ENCODE measurements at regions not wholly inside any gene's neighbourhood (a gene's known extent, or its start where the extent isn't known, plus 50 kb on each side); places are given as distances from the start of the nearest gene placed in this dataset.

GRCh38 chr16:9481747-9482730, 390.6 kb downstream of the HAPSTR1 start:
- no peak for DNase-seq

DNA sequence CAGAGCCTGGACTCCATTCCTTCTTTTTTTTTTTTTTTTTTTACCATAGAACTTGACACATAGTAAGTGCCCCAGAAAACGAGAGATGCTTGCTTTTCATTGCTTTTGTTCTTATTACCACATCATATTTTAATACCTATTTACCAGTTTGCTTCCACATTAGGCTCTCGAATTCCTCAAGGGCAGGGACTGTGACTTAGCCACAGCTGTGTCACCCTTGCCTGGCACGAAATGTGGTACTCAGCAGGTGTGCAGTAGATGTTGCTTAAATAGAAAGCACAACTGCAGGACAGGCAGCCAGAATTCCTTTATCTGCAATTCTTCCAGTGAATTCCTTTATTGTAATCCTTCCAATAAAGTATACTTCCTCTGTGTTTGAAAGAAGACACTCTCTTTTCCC, 393.0 kb downstream of the HAPSTR1 start:
- no peak for DNase-seq

DNA sequence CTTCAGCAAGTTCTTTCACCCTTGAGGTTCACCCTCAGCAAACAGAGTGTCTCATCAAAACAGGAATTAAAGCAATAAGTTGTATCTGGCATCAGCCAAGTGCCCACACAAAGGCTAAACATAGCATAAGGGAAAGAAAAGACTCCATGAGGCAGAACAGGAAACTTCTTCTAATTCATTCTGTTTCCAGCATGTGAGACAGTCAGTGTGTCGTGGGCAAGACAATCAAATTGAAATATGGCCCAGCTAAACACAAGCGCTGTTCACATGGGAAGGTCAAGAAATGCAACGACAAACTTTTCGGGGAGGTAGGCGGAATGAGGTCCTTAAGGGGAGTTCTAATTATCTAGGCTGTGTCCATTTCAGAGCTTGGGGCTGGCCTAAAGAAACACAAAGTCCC, 393.4 kb downstream of the HAPSTR1 start:
- no peak for DNase-seq

DNA sequence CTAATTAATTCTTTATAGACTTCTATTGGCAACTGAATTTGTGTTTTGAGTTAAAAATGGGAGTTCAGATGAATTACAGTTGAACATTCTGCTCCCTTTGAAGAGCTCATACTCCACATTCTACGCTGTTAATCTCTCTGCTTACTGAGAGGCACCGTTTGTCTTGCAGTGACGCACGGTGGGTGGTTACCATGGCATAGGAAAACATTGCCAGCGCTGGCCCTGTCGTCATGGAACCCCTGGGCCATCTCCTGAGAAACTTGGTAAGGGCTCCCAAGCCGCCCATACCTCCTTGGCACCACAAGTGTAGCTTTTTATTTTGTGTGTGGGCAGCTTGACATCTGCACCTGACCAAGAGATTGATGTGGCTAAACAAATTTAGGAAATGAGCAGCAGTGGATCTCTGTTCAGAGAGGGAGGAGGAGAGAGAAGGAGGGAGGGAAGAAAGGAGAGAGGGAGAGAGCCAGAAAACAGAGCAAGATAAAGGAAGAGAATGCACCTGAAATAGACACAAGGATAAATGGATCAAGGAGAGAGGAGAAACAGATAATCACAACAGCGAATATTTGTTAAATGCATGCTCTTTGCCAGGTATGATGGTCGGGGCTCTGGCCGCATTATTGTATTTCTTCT, 398.5 kb downstream of the HAPSTR1 start:
- no peak for DNase-seq

DNA sequence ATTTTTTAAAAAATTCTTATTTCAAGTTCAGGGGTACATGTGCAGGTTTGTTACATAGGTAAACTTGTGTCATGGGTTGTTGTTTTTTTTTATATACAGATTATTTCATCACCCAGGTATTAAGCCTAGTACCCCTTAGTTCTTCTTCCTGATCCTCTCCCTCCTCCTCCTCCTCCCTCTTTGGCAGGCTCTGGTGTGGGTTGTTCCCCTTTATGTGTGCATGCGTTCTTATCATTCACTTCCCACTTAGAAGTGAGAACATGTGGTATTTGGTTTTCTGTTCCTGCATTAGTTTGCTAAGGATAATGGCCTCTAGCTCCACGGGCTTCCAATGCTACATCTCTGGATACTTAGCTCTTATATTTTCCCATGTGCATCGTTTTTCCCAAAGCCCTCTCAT, 404.4 kb downstream of the HAPSTR1 start:
- DNase-seq = no peak

- no peak for DNase-seq
These were observed 406.3 kb downstream of the HAPSTR1 start for GRCh38 chr16:9497750-9498149.

DNA sequence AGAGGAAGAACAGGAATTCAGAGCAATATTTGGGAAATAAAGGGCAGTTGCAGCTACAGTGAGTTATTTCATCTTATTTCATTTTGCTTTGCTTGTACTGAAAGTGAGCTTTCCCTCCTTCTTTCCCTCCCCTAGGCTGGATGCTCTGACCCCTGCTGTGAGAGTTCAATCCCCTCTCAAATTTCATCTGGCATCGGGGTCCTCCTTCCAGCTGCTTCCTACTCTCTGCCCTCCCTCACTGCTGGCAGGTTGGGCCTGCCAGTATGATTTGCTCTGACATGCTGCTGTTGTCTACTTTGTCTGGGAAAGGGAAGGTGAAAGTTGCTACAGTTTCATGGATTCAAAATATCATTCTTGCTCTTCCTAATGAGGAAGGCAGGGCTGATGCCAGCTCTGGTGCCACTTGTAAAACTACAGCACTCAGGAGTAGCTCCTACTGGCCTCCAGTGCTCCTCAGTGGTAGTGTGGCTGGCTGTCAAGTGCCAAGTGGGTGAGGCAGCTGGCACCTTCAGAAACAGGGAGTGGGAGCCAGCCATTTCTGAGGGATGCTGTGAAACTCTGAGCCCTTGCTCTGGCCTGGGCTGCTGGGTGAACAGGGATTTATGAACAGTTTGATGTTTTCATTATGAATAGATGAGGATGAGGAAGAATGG, 408.6 kb downstream of the HAPSTR1 start:
- DNase-seq = no peak

GRCh38 chr16:9500872-9501271, 409.4 kb downstream of the HAPSTR1 start:
- DNase-seq = no peak

GRCh38 chr16:9503251-9503984, 412.0 kb downstream of the HAPSTR1 start:
- DNase-seq = no peak

DNA sequence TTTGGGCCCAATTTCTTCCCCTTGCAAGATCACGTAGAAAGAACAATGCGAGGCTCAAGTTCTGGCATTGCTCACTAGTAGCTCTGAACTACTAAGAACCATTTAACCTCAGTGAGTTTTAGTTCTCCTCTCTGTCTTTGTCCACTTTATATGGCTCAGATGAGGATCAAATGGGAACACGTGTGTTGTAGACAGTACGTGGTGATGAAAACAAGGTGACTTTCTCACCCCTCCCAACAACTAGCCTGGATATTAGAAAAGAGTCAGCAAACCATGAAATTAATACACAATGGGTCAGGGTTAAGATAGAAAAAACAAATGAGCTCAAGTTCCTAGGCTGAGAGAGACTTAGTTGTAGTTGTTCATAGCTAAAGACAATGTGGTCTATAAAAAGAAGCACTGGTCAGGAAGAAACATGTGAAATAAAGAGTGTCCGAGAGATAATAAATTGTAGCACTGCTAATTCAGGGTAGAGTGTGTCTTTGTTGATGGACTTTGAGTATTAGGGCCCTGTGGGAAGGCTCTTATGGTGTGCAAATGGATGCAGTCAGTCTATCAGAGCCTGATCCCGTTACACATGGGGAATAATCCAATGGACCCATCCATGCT, 417.0 kb downstream of the HAPSTR1 start:
- no peak for DNase-seq

DNA sequence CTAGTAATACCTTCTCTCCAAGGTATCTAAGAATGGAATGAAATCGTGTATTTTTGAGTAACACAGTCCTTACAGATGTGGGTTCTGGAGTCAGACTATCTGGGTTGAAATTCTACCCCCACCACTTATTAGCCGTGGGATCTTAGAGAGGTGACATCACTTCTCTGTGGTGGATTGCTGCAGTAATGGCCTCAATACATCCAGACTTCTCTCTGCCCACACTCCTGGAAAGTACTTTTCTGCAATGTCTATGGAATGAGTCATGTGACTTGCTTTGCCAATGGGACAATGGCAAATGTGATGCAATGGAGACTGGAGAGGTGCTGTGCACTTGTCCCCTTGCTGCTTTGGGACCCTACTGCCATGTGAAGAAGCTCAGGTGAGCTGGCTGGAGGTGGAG, 418.2 kb downstream of the HAPSTR1 start:
- no peak for DNase-seq

- no peak for DNase-seq
These were observed 419.9 kb downstream of the HAPSTR1 start for GRCh38 chr16:9511389-9511788.

- DNase-seq = no peak
These were observed 425.0 kb downstream of the HAPSTR1 start for GRCh38 chr16:9516444-9516843.

DNA sequence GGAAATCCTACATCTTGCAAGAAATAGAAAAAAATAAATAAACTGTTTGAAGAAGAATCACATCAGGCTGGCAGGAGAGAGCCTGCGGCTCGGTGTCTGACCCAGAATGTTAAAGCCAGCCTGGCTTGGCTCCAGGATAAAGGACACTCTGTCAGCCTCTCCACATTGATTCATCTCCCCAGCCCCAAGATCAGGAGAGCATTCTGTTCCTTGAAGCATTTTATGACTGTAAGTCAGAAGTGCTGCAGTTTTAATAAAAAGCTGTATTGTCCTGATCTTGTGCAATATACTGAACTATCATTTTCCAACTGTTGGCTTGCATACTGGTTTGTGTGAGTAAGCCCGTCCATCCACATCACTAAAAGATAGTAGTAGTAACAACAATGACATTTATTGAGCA, 426.6 kb downstream of the HAPSTR1 start:
- no peak for DNase-seq

- DNase-seq = no peak
These were observed 427.1 kb downstream of the HAPSTR1 start for GRCh38 chr16:9518581-9518980.

- no peak for DNase-seq
These were observed 430.4 kb downstream of the HAPSTR1 start for GRCh38 chr16:9521749-9522370.

- DNase-seq = no peak
These were observed 431.2 kb downstream of the HAPSTR1 start for GRCh38 chr16:9522614-9523013.

DNA sequence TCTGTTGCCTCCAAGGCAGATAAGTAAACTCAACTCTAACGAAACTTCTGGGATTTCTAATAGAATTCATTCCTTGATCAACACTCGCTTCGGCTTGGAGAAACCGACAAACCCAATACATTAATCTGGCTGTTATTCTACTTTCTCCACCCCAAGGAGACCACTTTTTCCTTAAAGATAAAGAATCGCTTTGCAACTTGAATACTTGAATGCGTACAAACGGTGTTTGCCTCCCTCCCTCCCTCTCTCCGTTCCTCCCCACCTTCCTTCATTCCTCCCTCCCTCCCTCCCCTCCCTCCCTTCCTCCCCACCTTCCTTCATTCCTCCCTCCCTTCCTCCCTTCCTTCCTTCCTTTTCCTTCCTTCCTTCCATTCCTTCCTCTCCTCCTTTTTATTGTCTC, 432.6 kb downstream of the HAPSTR1 start:
- DNase-seq = no peak

- no peak for DNase-seq
These were observed 433.6 kb downstream of the HAPSTR1 start for GRCh38 chr16:9525037-9525436.

DNA sequence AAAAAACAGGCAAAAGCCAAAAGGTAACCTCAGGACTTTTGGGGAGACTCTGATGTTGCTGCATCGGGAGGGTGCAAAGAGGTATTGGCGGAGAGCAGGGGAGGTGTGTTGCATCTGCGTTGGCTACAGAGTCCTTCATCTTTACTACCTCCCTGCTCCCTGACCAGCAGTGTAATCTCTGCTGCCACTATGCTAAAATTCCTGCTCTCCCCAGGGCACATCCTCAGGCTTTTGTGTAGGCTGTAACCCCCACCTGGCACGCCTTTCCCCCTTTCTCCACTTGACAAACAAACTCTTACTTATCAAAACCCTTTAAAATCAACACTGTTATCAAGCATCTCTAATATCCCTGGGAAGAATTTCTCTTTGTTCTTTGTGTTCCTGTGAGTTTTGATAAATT, 435.3 kb downstream of the HAPSTR1 start:
- no peak for DNase-seq

DNA sequence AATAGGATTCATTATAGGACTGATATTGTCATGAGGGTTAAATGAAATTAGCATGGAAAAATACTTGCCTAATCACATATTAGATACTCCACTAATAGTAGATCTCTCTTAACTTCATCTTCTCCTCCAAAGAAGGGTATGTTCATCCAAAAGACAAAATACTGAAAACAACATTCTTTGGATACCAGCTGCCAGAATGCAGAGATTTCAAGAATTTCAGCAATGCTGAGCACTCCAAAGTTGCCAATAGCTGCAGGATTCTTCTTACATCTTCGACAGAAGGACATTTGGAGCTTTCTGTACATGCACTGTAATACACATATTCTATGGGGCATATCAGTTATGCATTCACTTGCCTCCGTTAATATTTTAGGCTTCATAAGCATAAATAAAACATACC, 436.5 kb downstream of the HAPSTR1 start:
- peak; percentile 1 for DNase-seq

Data from fibroblast of skin of scalp (primary cell).